K562 (cell line): ENCODE measurements at regions not wholly inside any gene's neighbourhood (a gene's known extent, or its start where the extent isn't known, plus 50 kb on each side); places are given as distances from the start of the nearest gene placed in this dataset.

Source experiments
- ATAC-seq: fragments of 200-7000 bp; cut with Tn5 transposase; 3 replicates; pipeline ENCODE4 v1.9.1; 2020; ENCODE audit warnings: moderate library complexity
- BruUV-seq: library from RNA; stranded (reverse); fragments of 400-500 nt; replicated peaks from 2 replicates; lab custom pipeline; 2021; lab: Mats Ljungman, UMichigan
- CTCF ChIA-PET: fragments of 300-600 bp; formaldehyde crosslinking; extraction: SDS; loops from one replicate; lab custom pipeline; 2021; ENCODE audit warnings: low intra/inter-chr PET ratio; lab: Yijun Ruan, JAX
- POLR2A ChIA-PET: fragments of 300-600, 350-650 bp; sonication (Branson Sonifier 250); formaldehyde crosslinking; extraction: SDS; loops from one replicate; lab custom pipeline; 2021; ENCODE audit warnings: antibody characterized with exemption, inconsistent platforms; lab: Yijun Ruan, JAX
- DNase-seq, 4 experiments: peaks; one replicate each; pipeline versions ENCODE4 v3.0.0 to v3.0.0-alpha.2; 2011 to 2018; ENCODE audit warnings: low spot score in 3 of 4, mixed read lengths in 3 of 4; ENCODE audit errors: extremely low read depth in 1 of 4
- FAIRE-seq: peaks from 2 replicates; lab custom pipeline; 2011; peaks lifted over from hg19 to GRCh38; lab: Jason Lieb, UNC
- H2AFZ ChIP-seq: 2 replicates; pipeline ENCODE4 v1.6.0; 2011; ENCODE audit warnings: low read depth, low read length, control low read depth, inconsistent platforms
- H3K27ac ChIP-seq: fragments of 200-600 bp; 3 replicates; pipeline ENCODE4 v1.8.0; 2011; ENCODE audit warnings: low read depth, mild to moderate bottlenecking, control low read depth, inconsistent platforms, low read length, moderate library complexity, mixed read lengths; ENCODE audit errors: extremely low read depth
- H3K27me3 ChIP-seq, 2 experiments: fragments of 300-600 bp in 1 of 2; 2 replicates in 1 of 2; 3 replicates in 1 of 2; pipeline versions ENCODE4 v1.6.0 to v1.8.0; 2011; ENCODE audit warnings: inconsistent platforms in 2 of 2, low read length in 2 of 2, mild to moderate bottlenecking in 1 of 2, mixed read lengths in 1 of 2, moderate library complexity in 1 of 2; ENCODE audit not compliant: control insufficient read depth in 2 of 2, insufficient read depth in 2 of 2
- H3K36me3 ChIP-seq: fragments of 300-600 bp; 3 replicates; pipeline ENCODE4 v1.8.0; 2011; ENCODE audit warnings: mild to moderate bottlenecking, low read length, inconsistent platforms; ENCODE audit not compliant: control insufficient read depth, insufficient read depth
- H3K4me1 ChIP-seq, 2 experiments: fragments of 200-600 bp in 1 of 2; replicated peaks in 1 of 2; 2 replicates in 1 of 2; 3 replicates in 1 of 2; pipeline versions ENCODE4 v1.5.1 to v1.8.0; 2011; ENCODE audit warnings: inconsistent platforms in 2 of 2, low read length in 2 of 2, mild to moderate bottlenecking in 1 of 2, mixed read lengths in 1 of 2, moderate library complexity in 1 of 2; ENCODE audit not compliant: control insufficient read depth in 2 of 2, insufficient read depth in 2 of 2
- H3K4me2 ChIP-seq: 2 replicates; pipeline ENCODE4 v1.6.1; 2011; ENCODE audit warnings: low read length, control low read depth, inconsistent platforms, mixed read lengths; ENCODE audit not compliant: insufficient read depth
- H3K4me3 ChIP-seq: fragments of 200-600 bp; sonication (generic), shearing (Covaris generic); 2 replicates; pipeline ENCODE4 v1.5.1; 2016; ENCODE audit warnings: control low read depth, inconsistent platforms
- H3K79me2 ChIP-seq: fragments of 200-600 bp; 3 replicates; pipeline ENCODE4 v1.8.0; 2011; ENCODE audit warnings: low read length, inconsistent platforms; ENCODE audit not compliant: control insufficient read depth, insufficient read depth
- H3K9ac ChIP-seq, 2 experiments: 2 replicates each; pipeline versions ENCODE4 v1.6.0 to v1.6.1; 2011; ENCODE audit warnings: low read depth in 2 of 2, low read length in 2 of 2, control low read depth in 1 of 2, inconsistent platforms in 1 of 2, mild to moderate bottlenecking in 1 of 2, mixed read lengths in 1 of 2; ENCODE audit not compliant: insufficient read depth in 1 of 2
- H3K9me1 ChIP-seq: one replicate; pipeline ENCODE4 v1.6.0; 2011; ENCODE audit warnings: inconsistent platforms, mild to moderate bottlenecking, low read length, moderate library complexity; ENCODE audit not compliant: control insufficient read depth, insufficient read depth
- H3K9me3 ChIP-seq: replicated peaks from 2 replicates; pipeline ENCODE4 v1.5.1; 2011; ENCODE audit warnings: low read depth, low read length, inconsistent platforms; ENCODE audit not compliant: control insufficient read depth, insufficient read depth
- H4K20me1 ChIP-seq: replicated peaks from 2 replicates; pipeline ENCODE4 v1.6.1; 2011; ENCODE audit warnings: low read length, inconsistent platforms, mixed read lengths; ENCODE audit not compliant: control insufficient read depth, insufficient read depth
- BCOR ChIP-seq: fragments of 450-650 bp; IDR thresholded peaks from 2 replicates; pipeline ENCODE4 v1.6.1; 2016
- CBFB ChIP-seq: sonication (generic); formaldehyde crosslinking; IDR thresholded peaks from 2 replicates; pipeline ENCODE4 v1.4.0; 2020; ENCODE audit warnings: mild to moderate bottlenecking, missing genetic modification reagents
- DMBX1 ChIP-seq: fragments of 250-450 bp; sonication (Bioruptor Pico); IDR thresholded peaks from 2 replicates; pipeline ENCODE4 v1.8.0; 2022; ENCODE audit warnings: inconsistent platforms, mild to moderate bottlenecking, moderate library complexity, borderline replicate concordance
- HNRNPLL ChIP-seq: fragments of 200-400 bp; formaldehyde crosslinking; IDR thresholded peaks from 2 replicates; pipeline ENCODE4 v1.6.1; 2017; ENCODE audit warnings: low read length, low read depth, mild to moderate bottlenecking; ENCODE audit not compliant: poor library complexity, severe bottlenecking
- NELFE ChIP-seq: IDR thresholded peaks from 2 replicates; pipeline ENCODE4 v1.6.1; 2011; ENCODE audit warnings: mild to moderate bottlenecking; ENCODE audit not compliant: insufficient read depth, insufficient read length
- PHF20 ChIP-seq: fragments of 450-650 bp; IDR thresholded peaks from 2 replicates; pipeline ENCODE4 v1.6.1; 2018; ENCODE audit not compliant: partially characterized antibody
- THRAP3 ChIP-seq: fragments of 450-650 bp; IDR thresholded peaks from 2 replicates; pipeline ENCODE4 v1.6.1; 2016; ENCODE audit warnings: mild to moderate bottlenecking, inconsistent platforms, borderline replicate concordance
- ZNF232 ChIP-seq: sonication (generic); formaldehyde crosslinking; IDR thresholded peaks from 2 replicates; pipeline ENCODE4 v1.8.0; 2022; ENCODE audit warnings: mild to moderate bottlenecking, missing genetic modification reagents
- ZNF3 ChIP-seq: fragments of 250-450 bp; sonication (Bioruptor Pico); IDR thresholded peaks from 2 replicates; pipeline ENCODE4 v1.5.0; 2021; ENCODE audit warnings: mild to moderate bottlenecking, moderate library complexity
- ZNF431 ChIP-seq: sonication (generic); formaldehyde crosslinking; IDR thresholded peaks from 2 replicates; pipeline ENCODE4 v1.8.0; 2022; ENCODE audit warnings: mild to moderate bottlenecking, missing genetic modification reagents
- ZNF778 ChIP-seq: fragments of 450-650 bp; formaldehyde crosslinking; IDR thresholded peaks from 2 replicates; pipeline ENCODE4 v1.4.0; 2020; ENCODE audit warnings: mild to moderate bottlenecking, moderate library complexity
- WGBS: fragments of 100-300 bp; shearing (Covaris generic); methylation state at CpG from one replicate; pipeline ENCODE4 v1.1.6; 2016; ENCODE audit warnings: low coverage, mixed read lengths; ENCODE audit not compliant: insufficient coverage; ENCODE audit errors: missing lambda C conversion rate; 5-methylcytosine and 5-hydroxymethylcytosine counted together
- in situ Hi-C: fragments of 300-500 bp; cut with MboI; formaldehyde crosslinking; loops from 4 replicates; pipeline ENCODE4 v1.15.0; 2018; ENCODE audit warnings: inconsistent platforms, mixed read lengths
- intact Hi-C: fragments of 100-400 bp; cut with micrococcal nuclease; formaldehyde crosslinking; loops from 2 replicates; pipeline ENCODE4 v1.14.2; 2022
- TF ChIP-seq, protein P1 (sequence below): sonication (generic); formaldehyde crosslinking; IDR thresholded peaks from 2 replicates; pipeline ENCODE4 v1.8.0; 2023; ENCODE audit warnings: missing genetic modification reagents, mild to moderate bottlenecking, borderline replicate concordance
- TF ChIP-seq, protein P2 (sequence below): fragments of 450-650 bp; IDR thresholded peaks from one replicate; pipeline ENCODE4 v1.6.1; 2018; ENCODE audit warnings: mild to moderate bottlenecking, moderate library complexity; ENCODE audit not compliant: partially characterized antibody

DNA sequence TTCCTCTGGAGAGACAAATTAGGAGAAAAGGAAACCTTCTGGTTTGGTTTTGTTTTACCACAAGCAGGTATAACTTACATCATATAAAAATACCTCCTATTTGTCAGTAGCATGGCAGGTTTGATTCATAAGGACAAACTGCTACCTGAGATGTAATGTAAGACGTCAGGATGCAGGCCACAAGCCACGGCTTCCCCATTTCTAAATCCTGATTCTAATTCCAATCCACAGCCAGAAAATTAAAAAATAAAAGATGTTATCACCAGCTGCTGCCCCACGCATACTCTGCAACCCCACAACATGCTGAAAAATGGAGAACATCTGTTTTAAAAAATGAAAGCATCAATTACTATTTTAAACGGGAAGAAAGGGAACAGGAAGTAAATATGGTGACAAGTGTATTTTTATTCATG lies 197.6 kb downstream of the BCL11A start (continued):
- TF ChIP-seq, protein P1, sequence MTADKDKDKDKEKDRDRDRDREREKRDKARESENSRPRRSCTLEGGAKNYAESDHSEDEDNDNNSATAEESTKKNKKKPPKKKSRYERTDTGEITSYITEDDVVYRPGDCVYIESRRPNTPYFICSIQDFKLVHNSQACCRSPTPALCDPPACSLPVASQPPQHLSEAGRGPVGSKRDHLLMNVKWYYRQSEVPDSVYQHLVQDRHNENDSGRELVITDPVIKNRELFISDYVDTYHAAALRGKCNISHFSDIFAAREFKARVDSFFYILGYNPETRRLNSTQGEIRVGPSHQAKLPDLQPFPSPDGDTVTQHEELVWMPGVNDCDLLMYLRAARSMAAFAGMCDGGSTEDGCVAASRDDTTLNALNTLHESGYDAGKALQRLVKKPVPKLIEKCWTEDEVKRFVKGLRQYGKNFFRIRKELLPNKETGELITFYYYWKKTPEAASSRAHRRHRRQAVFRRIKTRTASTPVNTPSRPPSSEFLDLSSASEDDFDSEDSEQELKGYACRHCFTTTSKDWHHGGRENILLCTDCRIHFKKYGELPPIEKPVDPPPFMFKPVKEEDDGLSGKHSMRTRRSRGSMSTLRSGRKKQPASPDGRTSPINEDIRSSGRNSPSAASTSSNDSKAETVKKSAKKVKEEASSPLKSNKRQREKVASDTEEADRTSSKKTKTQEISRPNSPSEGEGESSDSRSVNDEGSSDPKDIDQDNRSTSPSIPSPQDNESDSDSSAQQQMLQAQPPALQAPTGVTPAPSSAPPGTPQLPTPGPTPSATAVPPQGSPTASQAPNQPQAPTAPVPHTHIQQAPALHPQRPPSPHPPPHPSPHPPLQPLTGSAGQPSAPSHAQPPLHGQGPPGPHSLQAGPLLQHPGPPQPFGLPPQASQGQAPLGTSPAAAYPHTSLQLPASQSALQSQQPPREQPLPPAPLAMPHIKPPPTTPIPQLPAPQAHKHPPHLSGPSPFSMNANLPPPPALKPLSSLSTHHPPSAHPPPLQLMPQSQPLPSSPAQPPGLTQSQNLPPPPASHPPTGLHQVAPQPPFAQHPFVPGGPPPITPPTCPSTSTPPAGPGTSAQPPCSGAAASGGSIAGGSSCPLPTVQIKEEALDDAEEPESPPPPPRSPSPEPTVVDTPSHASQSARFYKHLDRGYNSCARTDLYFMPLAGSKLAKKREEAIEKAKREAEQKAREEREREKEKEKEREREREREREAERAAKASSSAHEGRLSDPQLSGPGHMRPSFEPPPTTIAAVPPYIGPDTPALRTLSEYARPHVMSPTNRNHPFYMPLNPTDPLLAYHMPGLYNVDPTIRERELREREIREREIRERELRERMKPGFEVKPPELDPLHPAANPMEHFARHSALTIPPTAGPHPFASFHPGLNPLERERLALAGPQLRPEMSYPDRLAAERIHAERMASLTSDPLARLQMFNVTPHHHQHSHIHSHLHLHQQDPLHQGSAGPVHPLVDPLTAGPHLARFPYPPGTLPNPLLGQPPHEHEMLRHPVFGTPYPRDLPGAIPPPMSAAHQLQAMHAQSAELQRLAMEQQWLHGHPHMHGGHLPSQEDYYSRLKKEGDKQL, result no peak

DNA sequence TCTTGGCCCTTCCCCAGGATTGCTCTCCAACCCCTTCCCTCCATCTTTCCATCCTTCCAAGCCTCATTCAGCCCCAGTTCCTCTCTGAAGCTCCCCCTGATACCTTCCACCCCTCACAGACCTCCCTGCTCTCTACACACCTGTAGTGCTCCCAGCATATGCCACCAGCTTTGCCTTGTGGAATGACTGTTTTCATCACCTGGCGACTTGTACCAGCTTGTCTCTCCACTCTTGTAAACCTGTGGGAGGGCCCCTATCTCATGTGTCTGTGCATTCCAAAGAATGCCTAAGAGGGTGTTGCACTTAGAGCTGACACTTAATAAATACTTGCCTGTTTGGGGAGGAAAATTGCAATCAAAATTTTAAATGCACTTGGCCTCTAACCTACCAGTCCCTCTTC lies 198.7 kb downstream of the BCL11A start:
- POLR2A ChIA-PET, result no interaction called here
- Histone ChIP-seq H3K27ac (no peak overlapping the region), H4K20me1 (no peaks in the 10 kb centered on the region), H3K4me1 (no peaks in the 10 kb centered on the region), H3K4me2 (no peak overlapping the region), H3K9me1 (no peaks in the 10 kb centered on the region), H3K4me3 (no peak overlapping the region), H3K9me3 (no peaks in the 10 kb centered on the region), H3K36me3 (no peaks in the 10 kb centered on the region), H3K79me2 (no peaks in the 10 kb centered on the region), H2AFZ (no peak overlapping the region), H3K9ac (no peak overlapping the region), H3K27me3 (peaks cover 7 to 18% of the 10 kb centered on the region in 2 experiments; a peak in 3 of 5 replicates)
- intact Hi-C loops, result no loop called here
- FAIRE-seq (no peak), DNase-seq (no peak), ATAC-seq (no peak)
- 0% methylated on average over 1 of the region's 1 CpG for WGBS
- BruUV-seq, result no TSS peak
- in situ Hi-C loops, result no loop called here
- CTCF ChIA-PET, result no interaction called here
- TF ChIP-seq ZNF3 (CRISPR knock-in tag) (no peak), NELFE (no peak), BCOR (no peak), THRAP3 (no peak), ZNF232 (CRISPR knock-in tag) (no peak), CBFB (CRISPR knock-in tag) (no peak), ZNF778 (CRISPR knock-in tag) (no peak), DMBX1 (no peak), PHF20 (no peak), ZNF431 (CRISPR knock-in tag) (no peak), HNRNPLL (no peak)
- TF ChIP-seq, protein P2, sequence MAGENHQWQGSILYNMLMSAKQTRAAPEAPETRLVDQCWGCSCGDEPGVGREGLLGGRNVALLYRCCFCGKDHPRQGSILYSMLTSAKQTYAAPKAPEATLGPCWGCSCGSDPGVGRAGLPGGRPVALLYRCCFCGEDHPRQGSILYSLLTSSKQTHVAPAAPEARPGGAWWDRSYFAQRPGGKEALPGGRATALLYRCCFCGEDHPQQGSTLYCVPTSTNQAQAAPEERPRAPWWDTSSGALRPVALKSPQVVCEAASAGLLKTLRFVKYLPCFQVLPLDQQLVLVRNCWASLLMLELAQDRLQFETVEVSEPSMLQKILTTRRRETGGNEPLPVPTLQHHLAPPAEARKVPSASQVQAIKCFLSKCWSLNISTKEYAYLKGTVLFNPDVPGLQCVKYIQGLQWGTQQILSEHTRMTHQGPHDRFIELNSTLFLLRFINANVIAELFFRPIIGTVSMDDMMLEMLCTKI, result no peak
